Progenitor cell of endocrine pancreas (in vitro differentiated cells): ENCODE measurements at regions not wholly inside any gene's neighbourhood (a gene's known extent, or its start where the extent isn't known, plus 50 kb on each side); places are given as distances from the start of the nearest gene placed in this dataset.
"Not testable (repeated sequence)": the region's sequence is repeated elsewhere in the genome, so short reads cannot be mapped to it uniquely, and the experiment has no call there.

Source experiments
- DNase-seq: peaks from one replicate; pipeline ENCODE4 v3.0.0; 2021; ENCODE audit warnings: low spot score; ENCODE audit not compliant: unreplicated experiment
- H3K27ac Mint-ChIP-seq: 2 replicates; pipeline ENCODE4 v1.8.0; 2021; ENCODE audit warnings: mild to moderate bottlenecking, moderate library complexity, mixed read lengths
- H3K27me3 Mint-ChIP-seq: 2 replicates; pipeline ENCODE4 v1.8.0; 2021; ENCODE audit warnings: mixed read lengths
- H3K36me3 Mint-ChIP-seq: 2 replicates; pipeline ENCODE4 v1.8.0; 2022; ENCODE audit warnings: mixed read lengths; ENCODE audit not compliant: insufficient read depth
- H3K4me1 Mint-ChIP-seq: 2 replicates; pipeline ENCODE4 v1.8.0; 2021; ENCODE audit warnings: low read depth, mixed read lengths
- H3K4me3 Mint-ChIP-seq: 2 replicates; pipeline ENCODE4 v1.8.0; 2021; ENCODE audit warnings: low read depth, mild to moderate bottlenecking, moderate library complexity, mixed read lengths
- H3K9me3 Mint-ChIP-seq: 2 replicates; pipeline ENCODE4 v1.8.0; 2021; ENCODE audit warnings: low read depth, mixed read lengths
- TF ChIP-seq, protein P1 (sequence below): fragments of 200-600 bp; sonication (generic); IDR thresholded peaks from one replicate; pipeline ENCODE4 v1.5.0; 2021; ENCODE audit warnings: antibody characterized with exemption, mild to moderate bottlenecking; ENCODE audit not compliant: unreplicated experiment

DNA sequence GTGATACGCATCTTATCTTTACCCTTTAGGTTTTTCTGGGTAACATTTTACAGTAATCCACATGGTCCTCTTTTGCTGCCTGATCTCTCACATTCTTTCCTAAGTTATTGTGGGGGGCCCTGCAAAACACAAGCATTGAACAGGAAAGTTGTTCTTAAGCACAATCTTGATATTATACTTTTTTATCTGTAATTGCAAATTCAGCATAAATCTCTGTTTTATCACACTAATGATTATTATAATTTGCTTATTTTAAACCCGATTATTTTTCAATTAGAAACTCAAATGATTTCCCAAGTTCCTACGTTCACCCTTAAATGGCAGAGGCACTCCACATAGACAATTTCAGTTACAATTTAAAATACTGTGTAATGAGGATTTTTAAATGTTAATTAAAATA lies 386.0 kb upstream of the GYPC start:
- Mint-ChIP-seq H3K9me3 (no peaks in the 10 kb centered on the region), H3K4me1 (no peaks in the 10 kb centered on the region), H3K27me3 (peaks cover 34% of the 10 kb centered on the region), H3K4me3 (no peak overlapping the region), H3K27ac (no peak overlapping the region), H3K36me3 (no peaks in the 10 kb centered on the region)
- TF ChIP-seq, protein P1, sequence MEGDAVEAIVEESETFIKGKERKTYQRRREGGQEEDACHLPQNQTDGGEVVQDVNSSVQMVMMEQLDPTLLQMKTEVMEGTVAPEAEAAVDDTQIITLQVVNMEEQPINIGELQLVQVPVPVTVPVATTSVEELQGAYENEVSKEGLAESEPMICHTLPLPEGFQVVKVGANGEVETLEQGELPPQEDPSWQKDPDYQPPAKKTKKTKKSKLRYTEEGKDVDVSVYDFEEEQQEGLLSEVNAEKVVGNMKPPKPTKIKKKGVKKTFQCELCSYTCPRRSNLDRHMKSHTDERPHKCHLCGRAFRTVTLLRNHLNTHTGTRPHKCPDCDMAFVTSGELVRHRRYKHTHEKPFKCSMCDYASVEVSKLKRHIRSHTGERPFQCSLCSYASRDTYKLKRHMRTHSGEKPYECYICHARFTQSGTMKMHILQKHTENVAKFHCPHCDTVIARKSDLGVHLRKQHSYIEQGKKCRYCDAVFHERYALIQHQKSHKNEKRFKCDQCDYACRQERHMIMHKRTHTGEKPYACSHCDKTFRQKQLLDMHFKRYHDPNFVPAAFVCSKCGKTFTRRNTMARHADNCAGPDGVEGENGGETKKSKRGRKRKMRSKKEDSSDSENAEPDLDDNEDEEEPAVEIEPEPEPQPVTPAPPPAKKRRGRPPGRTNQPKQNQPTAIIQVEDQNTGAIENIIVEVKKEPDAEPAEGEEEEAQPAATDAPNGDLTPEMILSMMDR = no peak
- no peak for DNase-seq

DNA sequence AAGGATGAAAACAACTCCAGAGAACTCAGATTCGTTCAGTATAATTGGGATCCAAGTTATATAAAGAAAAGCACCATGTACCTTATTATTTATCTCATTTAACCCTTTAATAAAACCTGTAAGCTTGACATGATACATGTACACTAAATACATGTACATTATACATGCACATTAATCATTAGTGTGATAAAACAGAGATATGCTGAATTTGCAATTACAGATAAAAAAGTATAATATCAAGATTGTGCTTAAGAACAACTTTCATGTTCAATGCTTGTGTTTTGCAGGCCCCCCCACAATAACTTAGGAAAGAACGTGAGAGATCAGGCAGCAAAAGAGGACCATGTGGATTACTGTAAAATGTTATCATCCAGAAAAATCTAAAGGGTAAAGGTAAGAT lies 385.4 kb upstream of the GYPC start:
- no peak overlapping the region for H3K27ac Mint-ChIP-seq
- peaks cover 41% of the 10 kb centered on the region for H3K27me3 Mint-ChIP-seq
- no peaks in the 10 kb centered on the region for H3K4me1 Mint-ChIP-seq
- TF ChIP-seq, protein P1 = no peak
- H3K36me3 Mint-ChIP-seq = no peaks in the 10 kb centered on the region
- H3K9me3 Mint-ChIP-seq = no peaks in the 10 kb centered on the region
- H3K4me3 Mint-ChIP-seq = no peak overlapping the region
- DNase-seq = no peak

DNA sequence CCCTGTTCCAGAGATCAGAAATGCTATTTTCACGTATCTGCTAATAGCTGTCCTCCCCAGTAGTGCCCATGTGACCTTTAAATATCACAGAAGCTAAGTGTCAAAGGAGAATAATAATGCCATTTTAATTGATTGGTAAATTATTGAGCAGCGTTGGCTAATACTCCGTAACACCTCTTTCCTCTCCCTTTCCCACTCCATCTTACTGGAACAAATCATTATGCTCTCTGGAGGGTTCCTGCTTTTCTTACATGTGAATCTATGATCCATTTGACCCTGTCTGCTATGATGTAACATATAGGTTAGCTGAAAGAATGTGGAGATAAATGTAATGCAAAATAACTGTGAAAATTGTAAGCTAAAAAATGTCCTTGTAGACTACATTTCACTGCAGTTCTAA lies 383.6 kb upstream of the GYPC start:
- TF ChIP-seq, protein P1 = no peak
- Mint-ChIP-seq H3K36me3 (no peaks in the 10 kb centered on the region), H3K4me3 (no peak overlapping the region), H3K27ac (no peak overlapping the region), H3K27me3 (peaks cover 45% of the 10 kb centered on the region), H3K9me3 (no peaks in the 10 kb centered on the region), H3K4me1 (no peaks in the 10 kb centered on the region)
- DNase-seq = no peak

DNA sequence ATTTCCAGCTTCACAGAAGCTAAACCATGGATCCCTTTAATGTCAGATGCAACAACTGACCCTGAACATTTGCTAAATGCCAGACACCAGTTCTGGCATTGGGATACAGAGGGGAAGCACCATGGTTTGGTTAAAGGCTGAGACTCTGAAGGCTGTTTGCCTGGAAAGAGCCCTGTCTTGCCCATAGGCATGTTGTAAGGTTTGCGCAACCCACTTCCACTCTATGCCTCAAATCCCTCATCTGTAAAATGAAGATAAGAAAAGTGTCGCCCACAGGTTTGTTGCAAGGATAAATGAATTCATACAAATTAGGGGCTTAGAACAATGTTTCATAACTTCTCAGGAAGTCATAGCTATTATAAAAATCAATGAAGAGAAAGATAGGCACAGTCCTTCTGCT lies 380.9 kb upstream of the GYPC start:
- H3K27ac Mint-ChIP-seq = no peak overlapping the region
- peaks cover 37% of the 10 kb centered on the region for H3K27me3 Mint-ChIP-seq
- no peak overlapping the region for H3K4me3 Mint-ChIP-seq
- no peak for DNase-seq
- H3K36me3 Mint-ChIP-seq = no peaks in the 10 kb centered on the region
- H3K9me3 Mint-ChIP-seq = no peaks in the 10 kb centered on the region
- TF ChIP-seq, protein P1 = no peak
- H3K4me1 Mint-ChIP-seq = no peaks in the 10 kb centered on the region

DNA sequence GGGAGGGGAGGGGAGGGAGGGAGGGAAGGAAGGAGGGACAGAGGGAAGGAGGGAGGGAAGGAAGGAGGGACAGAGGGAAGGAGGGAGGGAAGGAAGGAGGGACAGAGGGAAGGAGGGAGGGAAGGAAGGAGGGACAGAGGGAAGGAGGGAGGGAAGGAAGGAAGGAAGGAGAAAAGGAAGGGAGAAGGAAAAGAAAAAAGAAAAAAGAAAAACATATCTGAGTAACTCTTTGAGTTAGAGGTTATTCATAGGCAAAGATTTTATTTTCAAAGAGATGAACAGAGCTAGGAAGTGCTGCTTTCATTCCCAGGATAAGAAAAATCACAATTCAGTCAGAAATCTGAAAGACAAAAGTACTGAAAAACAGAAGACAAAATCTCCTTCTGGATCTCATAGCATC lies 379.7 kb upstream of the GYPC start:
- H3K4me1 Mint-ChIP-seq, H3K9me3 Mint-ChIP-seq: not testable (repeated sequence)

DNA sequence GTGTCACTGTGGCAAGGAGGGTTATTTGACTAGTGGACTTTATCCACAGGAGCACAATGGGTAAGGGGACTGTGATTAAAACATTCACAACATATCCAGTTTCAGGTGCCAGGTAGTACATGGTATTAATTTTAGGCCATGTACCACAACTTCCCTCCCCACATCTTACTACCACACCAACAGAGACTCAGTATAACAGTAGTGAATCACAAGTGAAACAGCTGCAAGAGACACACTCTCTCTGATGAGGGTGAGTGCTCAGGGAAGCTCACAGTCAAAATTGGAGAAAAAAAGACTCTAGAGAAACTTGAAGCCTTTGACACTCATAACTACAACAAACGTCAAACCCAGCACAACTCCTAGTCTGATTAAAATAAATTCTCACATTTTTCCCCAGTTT lies 367.6 kb upstream of the GYPC start:
- Mint-ChIP-seq H3K9me3 (no peaks in the 10 kb centered on the region), H3K27ac (no peak overlapping the region), H3K36me3 (no peaks in the 10 kb centered on the region), H3K4me3 (no peak overlapping the region), H3K4me1 (peaks cover 10% of the 10 kb centered on the region), H3K27me3 (peaks cover 16% of the 10 kb centered on the region)
- TF ChIP-seq, protein P1 = no peak
- DNase-seq = no peak

More for the DNA sequence above, 379.7 kb upstream of the GYPC start:
- not testable (repeated sequence) for H3K4me3 Mint-ChIP-seq, H3K36me3 Mint-ChIP-seq, H3K27ac Mint-ChIP-seq, DNase-seq
- peaks cover 32% of the 10 kb centered on the region for H3K27me3 Mint-ChIP-seq

DNA sequence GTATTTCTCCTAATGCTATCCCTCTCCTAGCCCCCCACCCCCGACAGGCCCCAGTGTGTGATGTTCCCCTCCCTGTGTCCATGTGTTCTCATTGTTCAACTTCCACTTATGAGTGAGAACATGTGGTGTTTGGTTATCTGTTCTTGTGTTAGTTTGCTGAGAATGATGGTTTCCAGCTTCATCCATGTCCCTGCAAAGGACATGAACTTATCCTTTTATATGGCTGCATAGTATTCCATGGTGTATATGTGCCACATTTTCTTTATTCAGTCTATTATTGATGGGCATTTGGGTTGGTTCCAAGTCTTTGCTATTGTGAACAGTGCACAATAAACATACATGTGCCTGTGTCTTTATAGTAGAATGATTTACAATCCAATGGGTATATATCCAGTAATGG lies 362.0 kb upstream of the GYPC start:
- H3K9me3 Mint-ChIP-seq, H3K36me3 Mint-ChIP-seq, H3K4me3 Mint-ChIP-seq, DNase-seq, H3K27ac Mint-ChIP-seq, H3K27me3 Mint-ChIP-seq: not testable (repeated sequence)
- peaks cover 22% of the 10 kb centered on the region for H3K4me1 Mint-ChIP-seq
